ENCODE measurements at regions not wholly inside any gene's neighbourhood (a gene's known extent, or its start where the extent isn't known, plus 50 kb on each side); places are given as distances from the start of the nearest gene placed in this dataset.

DNA sequence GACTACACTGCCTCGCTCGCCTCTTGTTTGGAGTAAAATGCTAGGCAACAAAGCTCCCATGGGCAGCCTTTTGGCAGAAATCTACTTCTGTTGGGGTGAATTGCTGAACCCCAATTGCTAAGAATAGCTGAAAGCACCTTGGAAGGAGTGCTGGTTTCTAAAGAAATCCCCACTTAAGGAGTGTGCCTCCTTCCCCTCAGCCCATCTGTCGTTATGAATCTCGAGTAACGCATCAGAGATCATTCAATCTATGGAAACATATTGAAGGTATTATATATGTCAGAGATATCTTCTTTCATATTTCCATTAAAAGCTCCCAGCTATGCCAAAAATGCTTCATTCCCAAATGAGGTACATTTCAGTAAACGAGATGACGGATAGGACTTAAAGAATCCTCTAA is 229.6 kb upstream of the BLID start:
- Histone ChIP-seq H3K9ac (ENCODE audit: low read length) (no peak overlapping the region), H3K4me3 (ENCODE audit: low read length) (no peak overlapping the region), H3K4me1 (ENCODE audit: control insufficient read depth, insufficient read depth, low read length) (no peaks in the 10 kb centered on the region), H3K36me3 (ENCODE audit: control insufficient read depth, insufficient read depth, low read length) (no peaks in the 10 kb centered on the region), H3K27ac (ENCODE audit: low read depth, low read length) (no peak overlapping the region), H3K27me3 (ENCODE audit: control insufficient read depth, insufficient read depth, low read length) (no peaks in the 10 kb centered on the region)

DNA sequence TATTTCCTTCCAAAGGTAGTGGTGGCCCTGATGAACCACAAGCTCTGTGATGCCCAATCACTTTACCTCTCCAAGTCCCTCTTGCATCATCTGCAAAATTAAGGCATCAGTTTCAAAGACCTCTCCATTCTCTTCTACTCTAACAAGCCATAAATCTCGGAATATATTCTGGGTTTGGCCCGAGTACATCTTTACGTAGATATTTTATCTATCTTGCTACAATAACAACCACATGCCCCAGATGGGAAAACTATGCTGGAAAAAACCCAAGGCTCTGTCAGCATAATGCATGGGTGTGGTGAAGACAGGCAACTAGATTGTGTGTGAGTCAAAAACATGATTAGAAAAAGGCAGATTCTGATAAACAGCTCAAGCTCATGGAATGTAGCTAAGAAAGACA is 228.2 kb upstream of the BLID start:
- H3K36me3 ChIP-seq (ENCODE audit: control insufficient read depth, insufficient read depth, low read length) = no peaks in the 10 kb centered on the region
- H3K27ac ChIP-seq (ENCODE audit: low read depth, low read length) = no peak overlapping the region
- no peak overlapping the region for H3K4me3 ChIP-seq (ENCODE audit: low read length)
- H3K4me1 ChIP-seq (ENCODE audit: control insufficient read depth, insufficient read depth, low read length) = no peaks in the 10 kb centered on the region
- no peaks in the 10 kb centered on the region for H3K27me3 ChIP-seq (ENCODE audit: control insufficient read depth, insufficient read depth, low read length)
- no peak overlapping the region for H3K9ac ChIP-seq (ENCODE audit: low read length)

- no peak overlapping the region for H3K27ac ChIP-seq (ENCODE audit: low read depth, low read length)
- no peaks in the 10 kb centered on the region for H3K4me1 ChIP-seq (ENCODE audit: control insufficient read depth, insufficient read depth, low read length)
- no peaks in the 10 kb centered on the region for H3K36me3 ChIP-seq (ENCODE audit: control insufficient read depth, insufficient read depth, low read length)
- no peak overlapping the region for H3K4me3 ChIP-seq (ENCODE audit: low read length)
- no peak overlapping the region for H3K9ac ChIP-seq (ENCODE audit: low read length)
- no peaks in the 10 kb centered on the region for H3K27me3 ChIP-seq (ENCODE audit: control insufficient read depth, insufficient read depth, low read length)
Observed at GRCh38 chr11:122343210-122343609, 227.2 kb upstream of the BLID start.

GRCh38 chr11:122342089-122342744 is 226.2 kb upstream of the BLID start:
- no peak overlapping the region for H3K4me3 ChIP-seq (ENCODE audit: low read length)
- H3K27me3 ChIP-seq (ENCODE audit: control insufficient read depth, insufficient read depth, low read length) = no peaks in the 10 kb centered on the region
- no peaks in the 10 kb centered on the region for H3K36me3 ChIP-seq (ENCODE audit: control insufficient read depth, insufficient read depth, low read length)
- H3K4me1 ChIP-seq (ENCODE audit: control insufficient read depth, insufficient read depth, low read length) = no peaks in the 10 kb centered on the region
- no peak overlapping the region for H3K27ac ChIP-seq (ENCODE audit: low read depth, low read length)
- no peak overlapping the region for H3K9ac ChIP-seq (ENCODE audit: low read length)

GRCh38 chr11:122341477-122341876 is 225.5 kb upstream of the BLID start:
- H3K9ac ChIP-seq (ENCODE audit: low read length) = no peak overlapping the region
- H3K27ac ChIP-seq (ENCODE audit: low read depth, low read length) = no peak overlapping the region
- H3K36me3 ChIP-seq (ENCODE audit: control insufficient read depth, insufficient read depth, low read length) = no peaks in the 10 kb centered on the region
- no peaks in the 10 kb centered on the region for H3K27me3 ChIP-seq (ENCODE audit: control insufficient read depth, insufficient read depth, low read length)
- H3K4me3 ChIP-seq (ENCODE audit: low read length) = no peak overlapping the region
- no peaks in the 10 kb centered on the region for H3K4me1 ChIP-seq (ENCODE audit: control insufficient read depth, insufficient read depth, low read length)

DNA sequence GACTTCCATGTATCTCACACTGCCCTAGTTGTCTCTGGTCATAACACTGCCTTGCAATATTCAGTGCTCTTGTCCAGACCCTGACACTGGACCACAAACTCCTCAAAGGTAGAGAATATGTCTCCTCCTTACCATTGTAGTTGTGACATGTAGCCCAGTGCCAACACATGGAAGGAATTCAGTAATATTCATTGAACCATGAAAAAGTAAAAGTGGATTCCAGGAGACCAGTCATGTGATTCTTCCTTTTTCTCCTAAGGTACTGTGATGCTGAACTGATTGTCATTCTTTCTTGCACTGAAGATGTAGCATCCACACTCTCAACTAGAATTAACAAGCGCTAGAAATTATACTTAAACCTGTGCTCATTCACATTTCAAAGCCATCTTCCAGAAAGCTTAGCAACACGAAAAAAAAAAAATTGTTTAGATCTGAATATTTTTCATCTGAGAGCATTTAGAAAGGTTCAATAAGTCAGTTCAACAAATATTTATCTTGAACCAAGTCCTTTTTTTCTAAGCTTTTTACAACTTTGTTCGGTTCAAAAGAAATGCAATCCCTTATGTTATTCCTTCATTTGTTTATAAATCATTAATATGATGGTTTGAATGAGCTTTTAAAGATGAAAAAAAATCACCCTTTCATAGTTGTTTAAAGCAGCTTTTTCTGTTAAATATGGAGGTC is 224.7 kb upstream of the BLID start:
- Histone ChIP-seq H3K36me3 (ENCODE audit: control insufficient read depth, insufficient read depth, low read length) (no peaks in the 10 kb centered on the region), H3K27me3 (ENCODE audit: control insufficient read depth, insufficient read depth, low read length) (no peaks in the 10 kb centered on the region), H3K4me3 (ENCODE audit: low read length) (no peak overlapping the region), H3K27ac (ENCODE audit: low read depth, low read length) (no peak overlapping the region), H3K4me1 (ENCODE audit: control insufficient read depth, insufficient read depth, low read length) (no peaks in the 10 kb centered on the region), H3K9ac (ENCODE audit: low read length) (no peak overlapping the region)

- H3K36me3 ChIP-seq (ENCODE audit: control insufficient read depth, insufficient read depth, low read length) = no peaks in the 10 kb centered on the region
- no peaks in the 10 kb centered on the region for H3K27me3 ChIP-seq (ENCODE audit: control insufficient read depth, insufficient read depth, low read length)
- no peaks in the 10 kb centered on the region for H3K4me1 ChIP-seq (ENCODE audit: control insufficient read depth, insufficient read depth, low read length)
- no peak overlapping the region for H3K27ac ChIP-seq (ENCODE audit: low read depth, low read length)
- no peak overlapping the region for H3K9ac ChIP-seq (ENCODE audit: low read length)
- no peak overlapping the region for H3K4me3 ChIP-seq (ENCODE audit: low read length)
Observed at GRCh38 chr11:122339436-122340060, 223.5 kb upstream of the BLID start.

DNA sequence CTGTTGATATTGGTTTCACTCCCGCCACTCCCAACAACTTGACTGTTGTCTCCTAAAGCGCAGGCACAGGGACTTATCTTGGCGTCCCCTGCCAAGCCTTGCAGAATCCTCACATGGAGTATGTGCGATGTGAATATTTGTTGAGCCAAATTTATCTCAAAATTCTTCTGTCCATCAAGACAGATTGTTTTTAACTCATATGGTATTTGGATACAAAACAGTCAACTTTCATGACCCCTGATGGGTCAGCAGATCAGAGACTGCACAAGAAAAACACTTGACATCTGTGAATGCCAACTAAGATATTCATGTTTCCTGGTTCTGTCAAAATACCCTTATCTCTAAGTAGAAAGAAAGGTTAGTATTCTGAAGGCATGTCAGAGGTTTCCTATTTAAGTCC is 221.7 kb upstream of the BLID start:
- H3K4me1 ChIP-seq (ENCODE audit: control insufficient read depth, insufficient read depth, low read length) = no peaks in the 10 kb centered on the region
- H3K9ac ChIP-seq (ENCODE audit: low read length) = no peak overlapping the region
- H3K36me3 ChIP-seq (ENCODE audit: control insufficient read depth, insufficient read depth, low read length) = no peaks in the 10 kb centered on the region
- no peak overlapping the region for H3K27ac ChIP-seq (ENCODE audit: low read depth, low read length)
- H3K27me3 ChIP-seq (ENCODE audit: control insufficient read depth, insufficient read depth, low read length) = no peaks in the 10 kb centered on the region
- no peak overlapping the region for H3K4me3 ChIP-seq (ENCODE audit: low read length)

DNA sequence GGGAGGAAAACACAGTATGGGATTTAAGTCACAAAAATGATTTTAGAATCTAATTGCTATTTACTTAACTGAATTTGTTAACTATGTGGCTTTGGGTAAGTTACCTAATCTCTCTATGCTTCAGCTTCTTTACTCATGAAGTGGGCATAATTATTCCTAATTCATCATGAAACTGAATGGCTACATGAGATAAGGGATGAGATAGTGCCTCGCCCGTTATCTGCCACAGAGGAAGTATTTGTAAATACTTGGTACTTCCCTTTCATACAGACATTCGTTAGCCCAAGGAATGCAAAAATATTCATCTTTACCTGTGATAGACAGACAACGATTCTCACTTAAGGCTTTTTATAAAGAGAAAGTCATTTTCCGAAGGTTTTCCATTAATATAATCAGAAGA is 221.2 kb upstream of the BLID start:
- Histone ChIP-seq H3K4me1 (ENCODE audit: control insufficient read depth, insufficient read depth, low read length) (no peaks in the 10 kb centered on the region), H3K27ac (ENCODE audit: low read depth, low read length) (no peak overlapping the region), H3K9ac (ENCODE audit: low read length) (no peak overlapping the region), H3K4me3 (ENCODE audit: low read length) (no peak overlapping the region), H3K36me3 (ENCODE audit: control insufficient read depth, insufficient read depth, low read length) (no peaks in the 10 kb centered on the region), H3K27me3 (ENCODE audit: control insufficient read depth, insufficient read depth, low read length) (no peaks in the 10 kb centered on the region)

- Histone ChIP-seq H3K4me1 (ENCODE audit: control insufficient read depth, insufficient read depth, low read length) (no peaks in the 10 kb centered on the region), H3K9ac (ENCODE audit: low read length) (no peak overlapping the region)
Observed at GRCh38 chr11:122336706-122337105, 220.7 kb upstream of the BLID start.

DNA sequence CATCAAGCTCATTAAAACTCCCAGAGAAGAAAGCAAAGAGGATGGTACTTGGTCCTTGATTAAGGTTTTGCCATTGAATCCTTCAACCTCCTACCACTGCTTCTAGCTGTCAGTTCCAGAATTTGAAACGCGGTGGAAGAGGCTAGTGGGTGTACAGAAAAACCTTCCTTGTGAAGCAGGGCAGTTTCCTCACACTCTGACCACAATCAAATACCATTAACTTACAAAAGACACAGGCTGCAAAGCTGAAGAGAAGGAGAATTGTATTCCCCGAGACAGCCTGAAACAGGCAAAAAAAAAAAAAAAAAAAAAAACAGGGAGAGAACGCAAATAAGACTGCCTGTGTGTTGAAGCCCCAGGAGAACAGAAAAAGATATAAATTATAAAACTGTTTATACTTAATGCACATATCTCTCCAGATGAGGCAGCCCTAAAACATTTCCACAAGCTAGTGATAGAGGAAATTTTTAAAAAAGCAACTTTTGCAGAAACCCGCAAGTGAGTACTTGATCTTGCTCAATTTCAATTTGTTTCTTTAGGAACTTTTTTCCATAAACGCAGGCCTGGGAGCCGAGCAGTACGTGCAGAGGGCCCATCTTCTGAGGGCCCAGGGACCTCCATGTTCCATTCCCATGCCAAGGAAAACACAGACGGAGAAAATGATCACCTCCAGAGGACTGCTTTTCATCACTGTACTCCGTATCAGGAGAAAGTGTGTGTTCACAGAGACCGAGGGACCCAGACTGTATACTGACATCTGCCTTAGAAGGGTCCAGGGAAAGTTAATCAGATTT is 218.7 kb upstream of the BLID start:
- no peak overlapping the region for H3K9ac ChIP-seq (ENCODE audit: low read length)
- H3K27me3 ChIP-seq (ENCODE audit: control insufficient read depth, insufficient read depth, low read length) = no peaks in the 10 kb centered on the region
- H3K27ac ChIP-seq (ENCODE audit: low read depth, low read length) = no peak overlapping the region
- H3K4me3 ChIP-seq (ENCODE audit: low read length) = no peak overlapping the region
- no peaks in the 10 kb centered on the region for H3K36me3 ChIP-seq (ENCODE audit: control insufficient read depth, insufficient read depth, low read length)
- H3K4me1 ChIP-seq (ENCODE audit: control insufficient read depth, insufficient read depth, low read length) = no peaks in the 10 kb centered on the region

More at GRCh38 chr11:122336706-122337105, 220.7 kb upstream of the BLID start:
- H3K27ac ChIP-seq (ENCODE audit: low read depth, low read length) = no peak overlapping the region
- H3K4me3 ChIP-seq (ENCODE audit: low read length) = no peak overlapping the region
- no peaks in the 10 kb centered on the region for H3K36me3 ChIP-seq (ENCODE audit: control insufficient read depth, insufficient read depth, low read length)
- H3K27me3 ChIP-seq (ENCODE audit: control insufficient read depth, insufficient read depth, low read length) = no peaks in the 10 kb centered on the region

DNA sequence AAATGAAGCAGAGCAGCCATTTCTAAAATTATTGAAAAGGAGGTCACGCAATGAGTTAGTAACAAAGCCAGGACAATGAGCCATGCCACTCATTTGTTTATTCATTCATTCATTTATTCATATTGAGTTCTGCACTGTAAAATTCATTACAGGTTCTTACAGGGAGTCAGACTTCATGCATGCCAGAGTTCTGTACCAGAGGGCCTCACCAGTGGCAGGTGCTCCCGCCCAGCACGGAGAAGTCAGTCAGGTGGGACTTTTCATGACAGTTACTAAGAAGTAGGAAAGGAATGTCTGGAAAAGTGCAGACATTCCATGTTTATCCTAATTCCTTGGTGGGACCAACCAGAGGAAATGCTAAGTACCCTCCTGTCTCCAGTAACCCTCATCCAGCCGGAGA is 217.5 kb upstream of the BLID start:
- no peak overlapping the region for H3K4me3 ChIP-seq (ENCODE audit: low read length)
- no peak overlapping the region for H3K9ac ChIP-seq (ENCODE audit: low read length)
- H3K27me3 ChIP-seq (ENCODE audit: control insufficient read depth, insufficient read depth, low read length) = no peaks in the 10 kb centered on the region
- H3K36me3 ChIP-seq (ENCODE audit: control insufficient read depth, insufficient read depth, low read length) = no peaks in the 10 kb centered on the region
- no peaks in the 10 kb centered on the region for H3K4me1 ChIP-seq (ENCODE audit: control insufficient read depth, insufficient read depth, low read length)
- no peak overlapping the region for H3K27ac ChIP-seq (ENCODE audit: low read depth, low read length)

All from rectal smooth muscle tissue (tissue), 1 donor.